ENCODE measurements at regions not wholly inside any gene's neighbourhood (a gene's known extent, or its start where the extent isn't known, plus 50 kb on each side); places are given as distances from the start of the nearest gene placed in this dataset.
A peak's percentile ranks its signal among the peaks of the same experiment; 100 is the strongest.

DNA sequence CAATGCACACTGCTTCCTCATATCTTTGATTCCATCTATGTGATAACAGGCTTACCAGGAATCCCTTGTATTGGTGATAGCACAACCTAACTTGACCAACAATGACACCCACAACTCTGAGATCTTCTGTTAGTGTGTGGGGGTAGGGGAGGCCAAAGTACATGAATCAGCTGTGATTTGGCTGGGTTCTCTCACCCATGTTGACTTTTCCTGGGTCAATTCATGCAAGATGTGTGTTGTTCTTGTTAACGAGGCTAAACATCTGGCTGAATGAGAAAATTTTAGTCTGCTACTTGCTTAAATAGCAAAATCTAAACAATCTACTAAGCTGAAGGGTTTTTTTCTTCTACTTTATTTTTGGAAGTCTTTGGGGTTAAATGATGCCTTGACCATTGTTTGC, 341.2 kb upstream of the SLC14A2 start:
- no peak for DNase-seq

DNA sequence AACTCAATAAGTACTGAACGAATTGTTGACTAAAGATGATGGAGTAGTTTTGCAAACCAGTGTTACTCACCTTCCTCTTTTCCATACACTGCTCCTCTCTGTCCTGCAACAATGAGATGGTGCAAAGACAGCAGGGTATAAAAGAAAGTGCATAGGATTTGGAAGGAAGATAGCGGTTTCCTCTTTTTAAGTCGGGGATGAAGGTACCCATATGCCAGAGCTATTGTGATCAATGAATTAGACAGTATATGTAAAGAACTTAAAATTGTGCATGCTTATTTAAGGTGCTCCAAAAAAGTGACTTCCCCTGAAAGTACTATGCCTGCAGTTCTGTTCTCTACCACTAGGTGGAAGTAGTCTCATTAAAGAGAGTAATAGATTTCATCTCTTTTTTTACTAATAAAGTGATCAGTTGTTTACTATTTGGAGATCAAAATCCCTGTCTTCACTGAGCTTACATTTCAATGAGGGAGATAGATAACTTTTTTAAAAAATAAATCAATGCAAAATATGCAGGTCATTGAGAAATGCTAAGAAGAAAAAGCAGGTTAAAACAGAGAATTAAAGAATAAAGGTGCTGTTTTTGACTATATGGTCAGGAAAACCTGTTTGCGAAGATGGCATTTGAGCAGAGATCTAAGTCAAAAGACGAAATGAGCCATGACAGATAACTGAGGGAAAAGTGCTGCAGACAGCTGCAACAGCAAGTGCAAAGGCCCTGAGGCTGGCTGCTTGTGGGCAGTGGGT, 339.7 kb upstream of the SLC14A2 start:
- DNase-seq, result peak; percentile 37

DNA sequence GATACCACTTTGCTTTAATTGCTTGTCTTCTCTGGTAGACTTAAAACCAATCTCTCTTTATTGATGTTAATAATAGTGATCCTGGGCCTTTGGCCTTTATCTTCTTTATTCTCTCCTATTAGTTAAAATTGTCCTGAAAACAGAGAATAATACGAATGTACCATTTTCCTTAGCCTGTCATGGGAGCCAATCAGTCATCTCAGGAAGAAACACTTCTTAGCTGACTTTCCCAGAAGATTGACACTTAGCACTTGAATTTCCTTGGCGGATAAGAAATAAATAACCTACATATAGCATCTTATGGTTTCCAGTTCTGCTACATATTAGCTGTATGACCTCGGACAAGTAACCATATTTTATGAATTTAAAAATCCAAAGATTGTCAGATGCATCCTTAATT, 338.4 kb upstream of the SLC14A2 start:
- DNase-seq, result no peak

- DNase-seq, result peak; percentile 10
Observed at GRCh38 chr18:45277908-45278307, 337.4 kb upstream of the SLC14A2 start.

DNA sequence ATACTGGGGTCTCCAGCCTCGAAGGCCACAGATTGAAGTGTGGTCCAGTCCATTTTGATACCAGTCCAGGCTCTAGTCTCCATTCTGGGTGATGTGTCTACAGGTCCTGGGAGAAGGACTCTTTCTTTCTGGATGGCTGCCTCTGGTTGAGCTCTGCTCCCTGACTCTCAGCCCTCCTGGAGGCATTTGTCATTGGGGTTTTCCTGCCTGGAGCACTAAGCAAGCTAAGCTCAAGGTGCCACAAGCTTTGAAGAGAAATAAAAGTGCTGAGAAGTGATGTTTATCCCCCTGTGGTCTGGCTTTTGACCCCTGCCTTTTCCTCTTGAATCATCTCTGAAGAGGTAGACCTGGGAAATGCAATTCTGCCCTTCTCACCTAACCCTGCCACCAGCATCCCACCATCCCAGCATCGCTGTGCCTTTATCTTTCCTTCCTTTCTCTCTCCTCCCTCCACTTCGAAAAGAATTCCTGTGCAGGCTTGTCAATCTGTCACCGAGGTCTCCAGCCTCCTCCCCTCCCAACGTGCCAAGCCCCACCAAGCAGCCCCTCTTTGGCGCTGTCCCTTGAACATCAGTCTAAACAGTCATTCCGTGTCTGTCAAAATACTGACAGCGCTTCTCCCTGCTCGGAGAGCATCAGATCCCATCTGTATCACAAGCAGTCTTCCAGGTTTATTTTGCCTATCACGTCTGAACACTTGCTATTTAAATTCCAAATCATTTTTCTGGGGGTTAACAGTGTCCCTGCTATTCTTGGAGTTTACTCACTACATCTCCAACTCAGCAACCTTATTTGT, 334.6 kb upstream of the SLC14A2 start:
- no peak for DNase-seq

- DNase-seq, result no peak
Observed at GRCh38 chr18:45282101-45282812, 333.0 kb upstream of the SLC14A2 start.

DNA sequence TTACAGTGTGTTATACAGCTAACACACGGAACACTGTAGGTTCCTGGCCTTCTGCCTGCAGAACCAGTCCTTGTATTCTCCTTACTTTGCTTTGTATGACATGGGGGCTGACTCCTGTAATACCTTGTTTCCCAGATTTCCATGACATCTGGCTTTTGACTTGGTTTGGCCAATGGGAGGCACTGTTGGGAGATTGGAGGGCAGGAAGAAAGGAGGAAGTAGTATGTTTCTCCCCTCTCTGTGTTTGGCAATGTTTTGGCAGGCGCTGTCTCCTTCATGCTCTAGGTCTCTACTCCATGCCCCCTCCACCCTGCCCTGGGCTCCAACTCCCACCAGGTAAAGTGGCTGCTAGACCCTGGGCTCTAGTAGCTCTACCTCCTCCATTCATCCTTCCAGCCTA, 331.1 kb upstream of the SLC14A2 start:
- no peak for DNase-seq

DNA sequence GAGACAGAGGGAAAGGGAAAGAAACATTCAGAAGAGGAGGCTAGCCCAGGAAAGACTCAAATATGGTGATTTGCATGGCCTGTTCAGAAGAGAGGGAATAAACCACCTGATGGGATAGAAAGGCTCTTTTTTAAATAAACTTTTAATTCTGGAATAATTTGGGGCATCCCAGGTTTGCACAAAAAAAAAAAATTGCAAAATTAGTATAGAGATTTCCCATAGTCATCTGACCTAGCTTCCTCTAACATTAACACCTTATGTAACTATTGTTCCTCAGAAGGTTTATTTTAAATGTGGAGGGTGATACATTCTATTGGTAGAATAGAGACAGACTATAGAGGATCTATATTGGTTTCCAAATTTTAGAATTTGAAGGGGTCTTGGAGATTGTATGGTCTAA, 330.4 kb upstream of the SLC14A2 start:
- no peak for DNase-seq

- DNase-seq, result no peak
Observed at GRCh38 chr18:45285251-45285650, 330.0 kb upstream of the SLC14A2 start.

DNA sequence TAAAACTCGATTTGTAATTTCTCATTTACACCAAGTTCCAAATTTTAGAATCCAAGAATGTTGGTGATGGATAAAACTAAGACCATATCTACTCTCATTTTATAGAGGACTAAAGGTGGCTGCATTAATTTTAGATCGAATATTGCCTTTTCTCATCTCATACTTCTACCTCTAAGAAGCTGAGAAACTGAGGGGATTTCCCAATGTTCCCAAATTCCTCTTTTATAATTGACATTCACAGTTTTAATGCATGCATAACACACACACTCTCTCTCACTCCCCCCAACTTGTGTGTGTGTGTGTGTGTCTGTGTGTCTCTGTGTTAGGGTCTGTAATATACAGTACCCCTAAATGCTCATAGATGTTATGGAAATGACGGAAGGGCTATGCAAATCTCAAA, 328.8 kb upstream of the SLC14A2 start:
- no peak for DNase-seq

GRCh38 chr18:45287531-45287930, 327.7 kb upstream of the SLC14A2 start:
- DNase-seq, result no peak

DNA sequence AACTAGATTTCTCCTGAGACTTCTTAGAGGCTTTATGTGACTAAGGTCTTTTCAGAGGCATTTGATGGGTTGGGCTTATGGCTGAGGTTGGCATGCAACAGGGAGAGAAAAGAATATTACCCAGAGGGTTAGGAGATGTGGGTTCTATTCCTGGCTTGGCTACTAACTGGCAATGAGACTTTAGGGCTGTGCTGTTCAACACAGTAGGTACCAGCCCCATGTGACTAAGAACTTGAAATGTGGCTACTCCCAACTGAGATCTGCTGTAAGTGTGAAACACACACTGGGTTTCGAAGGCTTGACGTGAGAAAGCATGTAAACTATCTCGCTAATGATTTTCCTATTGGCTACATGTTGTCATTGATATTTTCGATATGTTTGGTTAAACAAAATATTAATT, 324.9 kb upstream of the SLC14A2 start:
- DNase-seq, result no peak

- peak; percentile 56 for DNase-seq
Observed at GRCh38 chr18:45291621-45292615, 323.4 kb upstream of the SLC14A2 start.

- DNase-seq, result no peak
Observed at GRCh38 chr18:45295388-45295787, 319.9 kb upstream of the SLC14A2 start.

DNA sequence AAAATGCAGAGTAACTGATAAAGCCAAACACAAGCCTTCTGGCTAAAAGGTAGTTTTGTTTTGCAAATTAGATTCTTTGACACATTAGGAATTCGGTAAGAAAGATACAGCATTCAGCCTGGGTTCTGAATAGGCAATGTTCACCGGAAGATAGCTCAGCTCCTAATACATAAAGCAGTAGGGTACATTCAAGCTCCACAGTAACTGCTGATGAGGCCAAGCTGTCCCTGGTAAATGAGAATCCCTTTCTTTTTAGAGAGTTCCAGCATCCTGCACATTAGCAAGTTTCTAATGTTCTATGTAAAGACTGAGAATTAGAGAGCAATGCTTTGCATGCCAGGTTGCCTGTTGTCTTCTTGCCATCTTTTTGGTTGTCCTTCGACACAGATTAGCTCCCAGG, 316.3 kb upstream of the SLC14A2 start:
- no peak for DNase-seq

- DNase-seq, result no peak
Observed at GRCh38 chr18:45303026-45303425, 312.2 kb upstream of the SLC14A2 start.

DNA sequence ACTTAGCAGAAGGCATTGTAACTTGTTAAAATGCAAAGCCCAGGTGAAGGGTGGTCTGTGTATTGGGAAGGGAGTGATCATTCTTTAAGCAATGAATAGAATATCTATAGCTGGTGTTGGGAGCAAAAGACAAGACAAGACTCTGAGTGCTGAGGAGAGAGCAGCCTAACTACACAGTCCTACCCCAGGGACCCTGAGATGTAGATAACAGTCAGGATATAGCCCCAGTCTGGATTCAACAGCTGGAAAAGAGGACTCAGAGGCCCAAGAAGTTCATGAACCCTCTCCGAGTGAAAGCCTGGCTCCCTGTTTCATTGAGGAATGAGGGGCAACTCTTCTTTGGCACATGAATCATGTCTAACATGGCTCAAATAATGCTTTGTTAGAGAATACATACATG, 310.7 kb upstream of the SLC14A2 start:
- no peak for DNase-seq

DNA sequence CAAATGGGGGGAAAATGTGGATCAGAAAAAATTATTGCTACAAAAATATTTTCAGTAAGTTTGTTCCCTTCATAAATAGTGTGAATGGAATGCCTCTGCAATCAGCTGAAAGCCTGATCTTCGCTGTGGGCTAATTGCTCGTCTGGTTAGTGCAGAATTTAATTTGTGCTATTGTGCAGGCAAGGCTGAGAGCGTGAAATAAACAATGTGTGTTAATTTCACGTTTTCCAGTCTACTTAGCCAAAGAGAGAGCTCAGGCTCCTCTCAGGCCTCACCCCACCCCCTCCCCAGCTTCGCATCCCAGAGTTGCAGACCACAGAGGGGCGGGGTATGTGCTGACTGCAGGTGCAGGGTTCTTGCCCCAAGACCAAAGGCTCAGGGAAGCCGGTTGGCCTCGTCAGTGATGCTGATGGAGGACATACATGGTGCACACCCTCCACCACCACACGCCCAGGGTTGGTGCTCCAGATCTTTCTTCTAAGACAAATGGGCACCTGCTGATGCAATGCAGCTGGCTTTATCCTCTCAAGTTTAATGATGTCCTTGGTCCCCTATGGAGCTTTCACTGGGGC, 302.6 kb upstream of the SLC14A2 start:
- DNase-seq, result no peak

- DNase-seq, result no peak
Observed at GRCh38 chr18:45316127-45316526, 299.1 kb upstream of the SLC14A2 start.

- DNase-seq, result peak; percentile 36
Observed at GRCh38 chr18:45317948-45318640, 297.2 kb upstream of the SLC14A2 start.

- DNase-seq, result no peak
Observed at GRCh38 chr18:45320724-45321123, 294.6 kb upstream of the SLC14A2 start.

GRCh38 chr18:45321520-45321919, 293.8 kb upstream of the SLC14A2 start:
- peak; percentile 25 for DNase-seq
